Neural crest cell (in vitro differentiated cells): ENCODE measurements at regions not wholly inside any gene's neighbourhood (a gene's known extent, or its start where the extent isn't known, plus 50 kb on each side); places are given as distances from the start of the nearest gene placed in this dataset.

ENCODE experiments used
- DNase-seq: peaks from one replicate; pipeline ENCODE4 v3.0.0; 2021; ENCODE audit warnings: low read depth, mixed read lengths, low spot score
- H3K27ac Mint-ChIP-seq: one replicate; pipeline ENCODE4 v1.8.0; 2021; ENCODE audit warnings: mild to moderate bottlenecking, mixed read lengths; ENCODE audit not compliant: unreplicated experiment
- H3K27me3 Mint-ChIP-seq: 2 replicates; pipeline ENCODE4 v1.8.0; 2021; ENCODE audit warnings: low read depth, mild to moderate bottlenecking, mixed read lengths
- H3K36me3 Mint-ChIP-seq: 2 replicates; pipeline ENCODE4 v1.8.0; 2021; ENCODE audit warnings: low read depth, mild to moderate bottlenecking, mixed read lengths
- H3K4me1 Mint-ChIP-seq: 2 replicates; pipeline ENCODE4 v1.8.0; 2021; ENCODE audit warnings: mixed read lengths
- H3K4me3 Mint-ChIP-seq: one replicate; pipeline ENCODE4 v1.8.0; 2021; ENCODE audit warnings: mild to moderate bottlenecking, mixed read lengths
- H3K9me3 Mint-ChIP-seq: 2 replicates; pipeline ENCODE4 v1.8.0; 2021; ENCODE audit warnings: mixed read lengths
- TF ChIP-seq, protein P1 (sequence below): fragments of 200-600 bp; sonication (generic); conservative IDR thresholded peaks from 2 replicates; pipeline ENCODE4 v1.5.0; 2021; ENCODE audit warnings: antibody characterized with exemption, mild to moderate bottlenecking

DNA sequence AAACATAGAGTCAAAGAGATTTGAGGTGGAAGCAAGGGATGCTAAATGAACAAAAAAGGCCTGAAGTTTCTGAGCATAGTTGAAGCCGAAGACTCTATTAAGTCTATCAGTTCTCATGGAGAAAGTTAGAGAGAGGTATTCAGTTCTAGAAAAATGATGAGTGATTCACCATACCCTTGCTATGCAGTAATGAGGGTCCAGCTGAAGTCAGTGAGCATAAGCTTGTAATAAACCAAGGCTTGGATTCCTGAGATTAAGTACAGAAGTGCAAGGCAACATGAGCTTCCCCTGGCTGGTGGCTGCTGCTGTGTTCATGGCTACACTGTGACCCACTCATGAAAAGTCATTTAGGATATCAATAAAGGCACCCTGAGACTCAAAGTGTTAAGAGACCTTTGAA is 129.7 kb upstream of the MTAP start:
- DNase-seq, result no peak
- TF ChIP-seq, protein P1, sequence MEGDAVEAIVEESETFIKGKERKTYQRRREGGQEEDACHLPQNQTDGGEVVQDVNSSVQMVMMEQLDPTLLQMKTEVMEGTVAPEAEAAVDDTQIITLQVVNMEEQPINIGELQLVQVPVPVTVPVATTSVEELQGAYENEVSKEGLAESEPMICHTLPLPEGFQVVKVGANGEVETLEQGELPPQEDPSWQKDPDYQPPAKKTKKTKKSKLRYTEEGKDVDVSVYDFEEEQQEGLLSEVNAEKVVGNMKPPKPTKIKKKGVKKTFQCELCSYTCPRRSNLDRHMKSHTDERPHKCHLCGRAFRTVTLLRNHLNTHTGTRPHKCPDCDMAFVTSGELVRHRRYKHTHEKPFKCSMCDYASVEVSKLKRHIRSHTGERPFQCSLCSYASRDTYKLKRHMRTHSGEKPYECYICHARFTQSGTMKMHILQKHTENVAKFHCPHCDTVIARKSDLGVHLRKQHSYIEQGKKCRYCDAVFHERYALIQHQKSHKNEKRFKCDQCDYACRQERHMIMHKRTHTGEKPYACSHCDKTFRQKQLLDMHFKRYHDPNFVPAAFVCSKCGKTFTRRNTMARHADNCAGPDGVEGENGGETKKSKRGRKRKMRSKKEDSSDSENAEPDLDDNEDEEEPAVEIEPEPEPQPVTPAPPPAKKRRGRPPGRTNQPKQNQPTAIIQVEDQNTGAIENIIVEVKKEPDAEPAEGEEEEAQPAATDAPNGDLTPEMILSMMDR, result no peak
- Mint-ChIP-seq H3K36me3 (no peaks in the 10 kb centered on the region), H3K9me3 (no peaks in the 10 kb centered on the region), H3K27me3 (no peaks in the 10 kb centered on the region), H3K27ac (no peak overlapping the region), H3K4me3 (no peak overlapping the region), H3K4me1 (peaks cover 9% of the 10 kb centered on the region)

DNA sequence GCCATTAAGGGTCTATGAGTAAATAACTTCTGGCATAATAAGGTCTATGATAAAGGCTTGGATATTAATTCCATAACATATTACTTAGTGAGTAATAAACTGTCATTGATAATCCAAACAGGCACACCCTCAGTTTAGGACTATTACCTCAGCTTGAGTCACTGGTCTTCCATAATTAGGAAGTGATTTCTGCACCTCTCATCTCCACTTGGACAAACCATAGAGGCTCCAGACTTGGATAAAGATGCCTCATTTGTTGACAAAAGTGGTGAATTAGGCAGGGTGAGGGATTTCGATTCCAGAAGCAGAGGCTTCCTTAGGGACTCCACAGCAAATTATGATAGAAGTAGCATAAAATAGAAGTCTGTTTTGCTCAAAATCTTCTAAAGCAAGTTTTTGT is 127.5 kb upstream of the MTAP start:
- Mint-ChIP-seq H3K9me3 (no peaks in the 10 kb centered on the region), H3K4me1 (peaks cover 5% of the 10 kb centered on the region), H3K36me3 (no peaks in the 10 kb centered on the region), H3K27me3 (no peaks in the 10 kb centered on the region), H3K4me3 (no peak overlapping the region), H3K27ac (no peak overlapping the region)
- no peak for DNase-seq
- TF ChIP-seq, protein P1, result no peak

DNA sequence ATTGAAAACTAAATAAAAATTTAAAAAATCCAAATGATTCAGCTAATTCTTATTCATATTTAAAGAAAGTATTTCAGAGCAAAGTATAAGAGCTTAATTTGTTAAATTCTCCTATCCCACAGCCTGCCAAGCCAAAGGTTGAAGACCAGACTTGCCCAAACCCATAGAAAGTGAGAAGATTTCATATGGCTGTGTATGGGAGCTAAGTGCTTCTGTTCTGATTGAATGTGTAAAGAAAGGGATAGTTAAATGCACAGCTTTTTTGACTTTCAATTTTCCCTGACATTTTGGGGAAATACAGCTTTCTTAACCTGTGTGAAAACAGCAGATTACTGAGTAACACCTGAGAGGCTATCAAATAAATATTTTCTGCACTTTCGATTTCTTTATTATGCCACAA is 125.0 kb upstream of the MTAP start:
- TF ChIP-seq, protein P1, result no peak
- Mint-ChIP-seq H3K36me3 (no peaks in the 10 kb centered on the region), H3K27ac (no peak overlapping the region)

DNA sequence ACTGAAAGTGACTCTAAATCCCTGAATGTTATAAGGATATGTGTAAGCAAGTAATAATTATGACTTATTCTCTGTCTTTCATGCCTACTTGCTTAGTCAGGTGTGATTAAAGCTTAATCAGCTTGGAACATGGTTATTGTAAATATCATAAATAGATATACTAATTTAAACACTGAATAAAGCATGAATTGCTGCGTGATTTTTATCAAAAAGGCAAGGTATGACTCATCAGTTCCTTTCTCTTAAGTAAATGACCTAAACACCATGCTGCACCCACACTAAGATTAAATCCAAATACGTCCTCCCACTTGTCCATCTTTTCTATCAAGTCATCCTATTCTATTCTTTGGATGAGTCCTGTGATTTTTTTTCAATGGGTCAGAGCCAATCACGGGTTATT is 124.6 kb upstream of the MTAP start:
- TF ChIP-seq, protein P1, result no peak
- no peaks in the 10 kb centered on the region for H3K36me3 Mint-ChIP-seq
- no peaks in the 10 kb centered on the region for H3K9me3 Mint-ChIP-seq
- no peaks in the 10 kb centered on the region for H3K27me3 Mint-ChIP-seq
- no peaks in the 10 kb centered on the region for H3K4me1 Mint-ChIP-seq
- no peak overlapping the region for H3K4me3 Mint-ChIP-seq
- DNase-seq, result no peak
- H3K27ac Mint-ChIP-seq, result no peak overlapping the region

More for the DNA sequence above, 125.0 kb upstream of the MTAP start:
- Mint-ChIP-seq H3K27me3 (no peaks in the 10 kb centered on the region), H3K4me3 (no peak overlapping the region), H3K4me1 (no peaks in the 10 kb centered on the region), H3K9me3 (no peaks in the 10 kb centered on the region)
- no peak for DNase-seq

DNA sequence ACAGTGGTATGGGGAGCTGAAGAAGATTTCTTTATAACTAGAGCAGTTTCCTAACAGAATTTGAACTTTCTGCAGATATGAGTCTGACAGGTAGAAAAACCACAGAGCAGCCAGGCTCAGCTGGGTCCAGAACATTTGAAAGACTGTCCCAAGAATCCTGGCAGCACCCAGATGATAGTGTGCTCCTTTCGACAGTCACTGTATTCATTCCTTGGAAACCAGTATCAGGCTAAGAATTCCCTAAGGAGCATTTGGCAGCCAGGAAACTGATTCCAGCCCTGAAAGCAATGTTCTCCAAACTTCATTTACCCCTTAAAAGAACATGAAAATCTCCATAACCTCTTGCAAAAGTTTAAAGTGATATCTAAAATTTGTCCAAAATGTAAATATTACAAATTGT is 123.0 kb upstream of the MTAP start:
- no peak for DNase-seq
- no peak overlapping the region for H3K4me3 Mint-ChIP-seq
- peaks cover 5% of the 10 kb centered on the region for H3K4me1 Mint-ChIP-seq
- H3K27ac Mint-ChIP-seq, result no peak overlapping the region
- no peaks in the 10 kb centered on the region for H3K27me3 Mint-ChIP-seq
- TF ChIP-seq, protein P1, result no peak
- no peaks in the 10 kb centered on the region for H3K36me3 Mint-ChIP-seq
- no peaks in the 10 kb centered on the region for H3K9me3 Mint-ChIP-seq

DNA sequence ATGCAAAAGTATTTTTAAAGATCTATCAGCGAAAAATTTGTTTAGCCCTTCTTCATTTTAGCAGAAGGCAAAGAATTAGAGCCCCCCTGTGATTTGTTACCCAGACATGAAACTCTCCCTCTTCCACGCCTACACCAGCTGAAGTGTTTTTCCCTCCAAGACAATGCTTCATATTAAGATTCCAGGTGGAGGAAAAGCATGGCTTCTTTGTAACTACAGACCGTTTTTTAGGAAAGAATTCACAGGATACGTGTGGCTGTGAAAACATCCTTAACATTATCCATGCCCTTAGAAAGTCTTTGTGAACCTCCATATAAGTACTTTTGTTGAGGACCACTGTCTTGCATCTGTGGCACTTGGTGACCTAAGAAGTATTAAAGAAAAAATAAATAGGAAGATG is 121.8 kb upstream of the MTAP start:
- Mint-ChIP-seq H3K9me3 (no peaks in the 10 kb centered on the region), H3K27ac (no peak overlapping the region), H3K4me1 (peaks cover 5% of the 10 kb centered on the region), H3K27me3 (no peaks in the 10 kb centered on the region), H3K4me3 (no peak overlapping the region), H3K36me3 (no peaks in the 10 kb centered on the region)
- TF ChIP-seq, protein P1, result no peak
- no peak for DNase-seq
